H9 (cell line): ENCODE measurements at regions not wholly inside any gene's neighbourhood (a gene's known extent, or its start where the extent isn't known, plus 50 kb on each side); places are given as distances from the start of the nearest gene placed in this dataset.

Experiments
- DNase-seq: peaks from one replicate; pipeline ENCODE4 v3.0.0-alpha.2; 2017
- H2AFZ ChIP-seq: one replicate; pipeline ENCODE4 v1.6.1; 2013; ENCODE audit warnings: mild to moderate bottlenecking, low read length, control low read depth, moderate library complexity
- H2AK5ac ChIP-seq: 2 replicates; pipeline ENCODE4 v1.6.1; 2013; ENCODE audit warnings: low read length, control low read depth, mixed read lengths; ENCODE audit not compliant: insufficient read length
- H2BK120ac ChIP-seq: one replicate; pipeline ENCODE4 v1.6.1; 2013; ENCODE audit warnings: low read depth, mild to moderate bottlenecking, low read length, control low read depth, inconsistent platforms; ENCODE audit not compliant: poor library complexity, severe bottlenecking
- H2BK12ac ChIP-seq: 2 replicates; pipeline ENCODE4 v1.6.1; 2013; ENCODE audit warnings: low read length, control low read depth, mixed read lengths, low read depth; ENCODE audit not compliant: insufficient read length
- H2BK15ac ChIP-seq: 2 replicates; pipeline ENCODE4 v1.6.1; 2013; ENCODE audit warnings: low read depth, low read length, control low read depth
- H2BK20ac ChIP-seq: one replicate; pipeline ENCODE4 v1.6.1; 2013; ENCODE audit warnings: low read depth, mild to moderate bottlenecking, low read length, control low read depth, inconsistent platforms; ENCODE audit not compliant: poor library complexity, severe bottlenecking
- H2BK5ac ChIP-seq: 2 replicates; pipeline ENCODE4 v1.6.1; 2013; ENCODE audit warnings: low read length, control low read depth, mixed read lengths; ENCODE audit not compliant: insufficient read length
- H3K14ac ChIP-seq: 2 replicates; pipeline ENCODE4 v1.6.1; 2013; ENCODE audit warnings: low read length, control low read depth; ENCODE audit not compliant: insufficient read depth
- H3K18ac ChIP-seq: 2 replicates; pipeline ENCODE4 v1.6.1; 2013; ENCODE audit warnings: low read depth, mild to moderate bottlenecking, mixed read lengths, low read length, control low read depth; ENCODE audit not compliant: insufficient read length
- H3K23ac ChIP-seq: 2 replicates; pipeline ENCODE4 v1.6.1; 2013; ENCODE audit warnings: low read length, control low read depth, mixed read lengths, low read depth; ENCODE audit not compliant: insufficient read length
- H3K23me2 ChIP-seq: 2 replicates; pipeline ENCODE4 v1.6.1; 2013; ENCODE audit warnings: low read depth, mild to moderate bottlenecking, mixed read lengths, low read length, control low read depth; ENCODE audit not compliant: insufficient read length, poor library complexity, severe bottlenecking
- H3K27ac ChIP-seq: 2 replicates; pipeline ENCODE4 v1.5.1; 2013; ENCODE audit warnings: low read length, control low read depth, mixed read lengths, low read depth; ENCODE audit not compliant: insufficient read length
- H3K27me3 ChIP-seq: 2 replicates; pipeline ENCODE4 v1.6.1; 2013; ENCODE audit warnings: low read length, control low read depth, inconsistent platforms; ENCODE audit not compliant: insufficient read depth
- H3K4ac ChIP-seq: 2 replicates; pipeline ENCODE4 v1.6.1; 2013; ENCODE audit warnings: low read depth, mild to moderate bottlenecking, control low read depth, inconsistent platforms, low read length, moderate library complexity
- H3K4me1 ChIP-seq: 2 replicates; pipeline ENCODE4 v1.6.1; 2013; ENCODE audit warnings: low read length, control low read depth, inconsistent platforms; ENCODE audit not compliant: insufficient read depth
- H3K4me2 ChIP-seq: 2 replicates; pipeline ENCODE4 v1.6.1; 2013; ENCODE audit warnings: low read length, control low read depth, mixed read lengths; ENCODE audit not compliant: insufficient read length, insufficient read depth
- H3K56ac ChIP-seq: 2 replicates; pipeline ENCODE4 v1.6.1; 2013; ENCODE audit warnings: low read depth, mild to moderate bottlenecking, mixed read lengths, low read length, control low read depth; ENCODE audit not compliant: insufficient read length
- H3K79me1 ChIP-seq: 2 replicates; pipeline ENCODE4 v1.6.1; 2013; ENCODE audit warnings: low read depth, mild to moderate bottlenecking, moderate library complexity, low read length, control low read depth, inconsistent platforms; ENCODE audit not compliant: insufficient read depth, poor library complexity, severe bottlenecking
- H3K79me2 ChIP-seq: 2 replicates; pipeline ENCODE4 v1.6.1; 2013; ENCODE audit warnings: low read length, control low read depth, inconsistent platforms; ENCODE audit not compliant: insufficient read depth
- H3K9ac ChIP-seq: 2 replicates; pipeline ENCODE4 v1.6.1; 2013; ENCODE audit warnings: low read length, control low read depth, mixed read lengths; ENCODE audit not compliant: insufficient read length; ENCODE audit errors: extremely low read depth
- H3K9me3 ChIP-seq: one replicate; pipeline ENCODE4 v1.6.1; 2013; ENCODE audit warnings: low read depth, low read length, inconsistent platforms; ENCODE audit not compliant: control insufficient read depth
- H3T11ph ChIP-seq: one replicate; pipeline ENCODE4 v1.6.1; 2013; ENCODE audit warnings: mild to moderate bottlenecking, low read length, control low read depth, inconsistent platforms
- H4K20me1 ChIP-seq: one replicate; pipeline ENCODE4 v1.6.1; 2013; ENCODE audit not compliant: control insufficient read depth, insufficient read length, insufficient read depth
- H4K5ac ChIP-seq: 2 replicates; pipeline ENCODE4 v1.6.1; 2013; ENCODE audit warnings: low read depth, mild to moderate bottlenecking, mixed read lengths, low read length, control low read depth; ENCODE audit not compliant: insufficient read length
- H4K8ac ChIP-seq: replicated peaks from 2 replicates; pipeline ENCODE4 v1.6.1; 2013; ENCODE audit warnings: low read length, control low read depth, mixed read lengths, low read depth; ENCODE audit not compliant: insufficient read length
- H4K91ac ChIP-seq: 2 replicates; pipeline ENCODE4 v1.6.1; 2013; ENCODE audit warnings: low read depth, mild to moderate bottlenecking, moderate library complexity, mixed read lengths, low read length, control low read depth; ENCODE audit not compliant: insufficient read length
- H3K27ac Mint-ChIP-seq, 3 experiments: 2 replicates in 2 of 3; 3 replicates in 1 of 3; pipeline ENCODE4 v1.8.0; 2020 to 2021; ENCODE audit warnings: mixed read lengths in 3 of 3, mild to moderate bottlenecking in 1 of 3, moderate library complexity in 1 of 3
- H3K27me3 Mint-ChIP-seq: 2 replicates; pipeline ENCODE4 v1.8.0; 2021; ENCODE audit warnings: low read depth, mild to moderate bottlenecking, moderate library complexity, mixed read lengths
- H3K36me3 Mint-ChIP-seq, 3 experiments: 2 replicates in 2 of 3; 3 replicates in 1 of 3; pipeline ENCODE4 v1.8.0; 2020 to 2021; ENCODE audit warnings: low read depth in 3 of 3, mixed read lengths in 3 of 3; ENCODE audit not compliant: insufficient read depth in 1 of 3
- H3K4me1 Mint-ChIP-seq, 2 experiments: 2 replicates each; pipeline ENCODE4 v1.8.0; 2020; ENCODE audit warnings: mixed read lengths in 2 of 2
- H3K4me3 Mint-ChIP-seq, 2 experiments: 2 replicates in 1 of 2; 3 replicates in 1 of 2; pipeline ENCODE4 v1.8.0; 2020 to 2021; ENCODE audit warnings: mild to moderate bottlenecking in 2 of 2, mixed read lengths in 2 of 2, moderate library complexity in 1 of 2
- H3K9me3 Mint-ChIP-seq, 2 experiments: 2 replicates in 1 of 2; 3 replicates in 1 of 2; pipeline ENCODE4 v1.8.0; 2020; ENCODE audit warnings: mild to moderate bottlenecking in 2 of 2, mixed read lengths in 2 of 2, moderate library complexity in 1 of 2
- CTCF ChIP-seq: fragments of 200-600 bp; sonication (generic); conservative IDR thresholded peaks from 3 replicates; pipeline ENCODE4 v1.8.0; 2021; ENCODE audit warnings: antibody characterized with exemption, mild to moderate bottlenecking
- WGBS: extraction: QIAGEN DNeasy Blood & Tissue Kit; methylation state at CpG from one replicate; pipeline ENCODE4 v1.1.7; 2013; ENCODE audit warnings: missing lambda C conversion rate, low lambda C conversion rate, mixed read lengths; ENCODE audit not compliant: insufficient read length; ENCODE audit errors: extremely low coverage; 5-methylcytosine and 5-hydroxymethylcytosine counted together

- Histone ChIP-seq H3K9me3 (no peaks in the 10 kb centered on the region), H3K4ac (no peak overlapping the region), H3K27ac (no peak overlapping the region), H3K23ac (no peak overlapping the region), H3K9ac (no peak overlapping the region), H3K18ac (no peak overlapping the region), H3K27me3 (no peaks in the 10 kb centered on the region), H2AFZ (no peak overlapping the region), H4K5ac (no peak overlapping the region), H3K23me2 (no peaks in the 10 kb centered on the region), H3K56ac (no peak overlapping the region), H3K4me1 (peaks cover 3% of the 10 kb centered on the region; the same call in 1 of the 2 replicates), H2BK5ac (no peak overlapping the region), H2BK15ac (no peak overlapping the region), H3K79me1 (no peaks in the 10 kb centered on the region), H3K79me2 (no peaks in the 10 kb centered on the region), H2BK120ac (no peak overlapping the region), H4K8ac (no peak overlapping the region), H3K14ac (no peak overlapping the region), H3K4me2 (no peak overlapping the region), H4K91ac (no peak overlapping the region), H2BK12ac (no peak overlapping the region), H2BK20ac (no peak overlapping the region), H2AK5ac (no peak overlapping the region), H4K20me1 (no peaks in the 10 kb centered on the region), H3T11ph (no peak overlapping the region)
- Mint-ChIP-seq H3K36me3 (no peaks in the 10 kb centered on the region), H3K9me3 (no peaks in the 10 kb centered on the region), H3K27ac (no peak overlapping the region), H3K27me3 (no peaks in the 10 kb centered on the region), H3K4me3 (no peak overlapping the region), H3K4me1 (0 out of 4 replicates have a peak, but pooled peaks cover 0 to 3% of the 10 kb centered on the region in 2 experiments)
- TF ChIP-seq CTCF: no peak
- DNase-seq: no peak
- WGBS: no CpG with 5 or more reads among the region's 3 CpGs
These were observed 61.7 kb upstream of the TNFSF4 start for GRCh38 chr1:173268786-173269277.
